Left ventricle myocardium inferior (tissue), 1 donor: ENCODE measurements at regions not wholly inside any gene's neighbourhood (a gene's known extent, or its start where the extent isn't known, plus 50 kb on each side); places are given as distances from the start of the nearest gene placed in this dataset.

Source experiments
- DNase-seq: peaks from one replicate; pipeline ENCODE4 v3.0.0-alpha.2; 2020
- H3K27ac ChIP-seq: fragments of 200-600 bp; replicated peaks from 2 replicates; pipeline ENCODE4 v1.8.0; 2021
- H3K27me3 ChIP-seq: fragments of 200-600 bp; 2 replicates; pipeline ENCODE4 v1.8.0; 2021; ENCODE audit warnings: low read depth
- H3K36me3 ChIP-seq: fragments of 200-600 bp; 2 replicates; pipeline ENCODE4 v1.8.0; 2021
- H3K4me1 ChIP-seq: fragments of 200-600 bp; 2 replicates; pipeline ENCODE4 v1.8.0; 2021
- H3K4me3 ChIP-seq: fragments of 200-600 bp; 2 replicates; pipeline ENCODE4 v1.8.0; 2021; ENCODE audit warnings: mild to moderate bottlenecking, moderate library complexity
- H3K9me3 ChIP-seq: fragments of 200-600 bp; replicated peaks from 2 replicates; pipeline ENCODE4 v1.8.0; 2021
- CTCF ChIP-seq: fragments of 200-600 bp; IDR thresholded peaks from 2 replicates; pipeline ENCODE4 v1.8.0; 2021; ENCODE audit warnings: antibody characterized with exemption, mild to moderate bottlenecking, borderline replicate concordance
- intact Hi-C: fragments of 100-400 bp; cut with micrococcal nuclease; formaldehyde crosslinking; loops from one replicate; pipeline ENCODE4 v1.11.0; 2022
- donor health status: DM: no; HTN: yes; CAD: no; lungs with severe emphysema.

GRCh38 chr4:171714791-171715454 lies 98.3 kb upstream of the GALNTL6 start:
- H3K27me3 ChIP-seq = no peaks in the 10 kb centered on the region
- intact Hi-C loops = no loop called here
- no peaks in the 10 kb centered on the region for H3K36me3 ChIP-seq
- no peaks in the 10 kb centered on the region for H3K4me1 ChIP-seq
- no peak for DNase-seq
- no peak overlapping the region for H3K4me3 ChIP-seq
- TF ChIP-seq CTCF = no peak
- H3K27ac ChIP-seq = no peak overlapping the region
- peaks cover 8% of the 10 kb centered on the region for H3K9me3 ChIP-seq

- Histone ChIP-seq H3K4me1 (no peaks in the 10 kb centered on the region), H3K27me3 (no peaks in the 10 kb centered on the region), H3K9me3 (peaks cover 5% of the 10 kb centered on the region), H3K4me3 (no peak overlapping the region), H3K27ac (no peak overlapping the region), H3K36me3 (no peaks in the 10 kb centered on the region)
- intact Hi-C loops = no loop called here
- DNase-seq = no peak
- TF ChIP-seq CTCF = no peak
Measured at GRCh38 chr4:171710743-171711142, 102.5 kb upstream of the GALNTL6 start.

GRCh38 chr4:171676555-171677215 lies 136.5 kb upstream of the GALNTL6 start:
- no peaks in the 10 kb centered on the region for H3K27me3 ChIP-seq
- no peak overlapping the region for H3K27ac ChIP-seq
- no peaks in the 10 kb centered on the region for H3K4me1 ChIP-seq
- H3K4me3 ChIP-seq = no peak overlapping the region
- no peak for DNase-seq
- no peaks in the 10 kb centered on the region for H3K36me3 ChIP-seq
- intact Hi-C loops = no loop called here
- no peak for TF ChIP-seq CTCF
- H3K9me3 ChIP-seq = no peaks in the 10 kb centered on the region

GRCh38 chr4:171674781-171675180 lies 138.4 kb upstream of the GALNTL6 start:
- DNase-seq = no peak
- TF ChIP-seq CTCF = no peak

GRCh38 chr4:171668403-171668802 lies 144.8 kb upstream of the GALNTL6 start:
- DNase-seq = no peak
- intact Hi-C loops = no loop called here
- H3K9me3 ChIP-seq = no peaks in the 10 kb centered on the region
- H3K27me3 ChIP-seq = no peaks in the 10 kb centered on the region
- H3K4me1 ChIP-seq = no peaks in the 10 kb centered on the region
- H3K36me3 ChIP-seq = no peaks in the 10 kb centered on the region
- no peak overlapping the region for H3K4me3 ChIP-seq
- H3K27ac ChIP-seq = no peak overlapping the region
- TF ChIP-seq CTCF = no peak

More at GRCh38 chr4:171674781-171675180, 138.4 kb upstream of the GALNTL6 start:
- intact Hi-C loops = no loop called here
- H3K9me3 ChIP-seq = no peaks in the 10 kb centered on the region
- H3K27me3 ChIP-seq = no peaks in the 10 kb centered on the region
- H3K36me3 ChIP-seq = no peaks in the 10 kb centered on the region
- no peak overlapping the region for H3K27ac ChIP-seq
- no peak overlapping the region for H3K4me3 ChIP-seq
- no peaks in the 10 kb centered on the region for H3K4me1 ChIP-seq
